ENCODE measurements at regions not wholly inside any gene's neighbourhood (a gene's known extent, or its start where the extent isn't known, plus 50 kb on each side); places are given as distances from the start of the nearest gene placed in this dataset.
A peak's percentile ranks its signal among the peaks of the same experiment; 100 is the strongest.

GRCh38 chr5:109529987-109530386, 120.2 kb upstream of the PJA2 start:
- no peak for DNase-seq

- no peak for DNase-seq
These were observed 119.7 kb upstream of the PJA2 start for GRCh38 chr5:109529520-109529919.

DNA sequence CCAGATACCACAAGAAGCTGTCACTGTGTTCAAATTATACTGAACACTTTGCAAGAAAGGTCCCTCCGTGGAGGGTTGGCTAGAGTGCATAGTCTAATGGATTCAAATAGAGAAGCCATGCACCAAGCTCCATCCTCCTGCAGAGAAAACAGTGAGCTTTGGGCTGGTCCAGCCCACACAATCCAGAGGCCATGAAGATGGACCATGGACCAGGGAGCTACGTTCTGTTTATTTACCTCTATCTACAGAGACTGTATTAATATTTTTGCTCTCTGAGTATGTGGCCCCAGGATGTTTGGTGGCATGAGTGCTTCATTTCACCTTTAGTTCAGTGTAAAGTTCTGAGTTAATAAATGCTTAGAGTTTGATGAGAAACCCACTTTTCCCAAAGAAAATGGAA, 114.8 kb upstream of the PJA2 start:
- DNase-seq: no peak

- no peak for DNase-seq
These were observed 114.3 kb upstream of the PJA2 start for GRCh38 chr5:109524026-109524425.

DNA sequence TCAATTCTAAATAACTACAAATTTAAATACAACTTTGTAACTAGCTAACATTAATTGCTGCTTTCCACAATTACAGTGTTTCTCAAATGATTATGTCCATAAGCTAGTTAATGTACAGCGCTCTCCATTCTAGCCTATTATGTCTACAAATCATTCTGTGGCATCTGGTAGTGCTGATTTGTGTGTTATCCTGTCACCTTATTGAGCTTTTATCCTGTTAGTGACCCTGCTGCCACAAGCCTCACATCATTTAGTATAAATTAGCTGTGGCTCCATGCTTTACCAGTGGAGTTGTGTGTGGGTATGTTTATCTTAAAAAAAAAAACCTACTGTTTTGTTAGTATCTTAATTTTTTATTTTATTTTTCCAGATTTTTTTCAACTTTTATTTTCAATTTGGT, 112.6 kb upstream of the PJA2 start:
- DNase-seq: no peak

DNA sequence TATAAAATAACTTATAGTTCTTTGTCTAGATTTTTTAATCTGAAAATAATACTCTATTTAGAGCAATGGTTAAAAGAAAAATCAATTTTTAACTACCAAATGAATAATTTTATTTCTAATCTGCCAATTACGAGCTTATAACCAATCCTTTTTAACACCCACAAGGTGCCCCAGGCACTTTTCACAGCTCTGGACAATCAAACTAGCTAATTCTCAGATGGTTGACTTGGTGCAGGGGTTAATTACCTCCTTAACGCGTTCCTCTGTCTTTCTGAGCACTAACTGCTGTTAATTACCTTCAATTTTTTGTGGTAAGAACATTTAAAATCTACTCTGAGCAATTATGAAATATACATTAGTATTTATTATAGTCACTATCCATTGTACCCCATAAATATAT, 109.6 kb upstream of the PJA2 start:
- DNase-seq: no peak

- no peak for DNase-seq
These were observed 106.6 kb upstream of the PJA2 start for GRCh38 chr5:109516390-109516789.

DNA sequence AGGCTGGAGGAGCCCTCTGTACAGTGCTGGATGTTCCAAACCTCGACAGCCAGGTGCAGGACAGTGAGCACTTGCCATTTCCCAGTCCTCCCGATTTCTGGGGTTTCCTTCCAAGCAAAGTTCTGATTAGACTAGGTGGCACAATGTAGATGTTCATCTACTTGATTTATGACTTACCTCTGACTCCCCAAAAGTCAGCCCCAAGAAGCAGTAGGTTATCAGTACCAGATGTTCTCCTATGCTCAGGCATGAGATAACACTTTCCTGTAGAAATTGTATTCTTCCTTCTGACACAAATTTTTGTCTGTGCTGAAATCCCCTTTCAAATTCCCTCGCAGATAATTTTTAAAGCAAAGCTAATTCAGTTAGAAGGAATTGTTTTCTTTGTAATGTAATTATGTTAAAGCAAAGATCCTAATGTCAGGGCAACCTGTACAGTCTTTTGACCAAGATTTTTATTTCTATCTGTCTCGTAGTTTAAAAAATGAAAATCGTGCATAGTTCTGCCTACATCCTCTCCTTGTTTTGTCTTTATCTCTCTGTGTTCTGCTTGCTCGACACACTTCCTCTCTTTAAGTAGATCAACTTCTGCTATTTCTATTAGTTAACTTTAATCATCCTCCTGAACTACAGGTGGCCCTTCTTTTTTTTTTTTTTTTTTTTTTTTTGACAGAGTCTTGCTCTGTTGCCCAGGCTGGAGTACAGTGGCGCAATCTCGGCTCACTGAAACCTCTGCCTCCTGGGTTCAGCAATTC, 102.4 kb upstream of the PJA2 start:
- DNase-seq: no peak

- DNase-seq: no peak
These were observed 96.8 kb upstream of the PJA2 start for GRCh38 chr5:109506556-109506955.

DNA sequence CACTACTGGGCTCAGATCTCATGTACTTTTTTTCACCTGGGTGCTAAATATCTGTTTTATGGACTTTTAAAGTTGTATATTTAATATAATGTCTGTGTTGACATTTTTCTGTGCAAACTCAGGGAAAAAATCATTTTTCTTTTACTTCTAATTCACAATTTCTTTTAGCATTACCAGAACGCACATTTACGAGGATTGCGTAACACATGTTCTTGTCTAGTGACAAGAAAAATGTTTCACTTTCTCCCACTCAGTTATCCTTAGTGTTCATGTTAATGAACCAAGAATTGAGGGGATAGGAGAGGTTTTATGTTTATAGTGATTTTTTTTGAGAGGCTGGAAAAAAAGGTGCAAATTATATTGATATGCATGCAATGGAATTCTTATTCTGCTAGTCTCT, 86.3 kb upstream of the PJA2 start:
- no peak for DNase-seq

GRCh38 chr5:109487753-109488420, 78.1 kb upstream of the PJA2 start:
- no peak for DNase-seq

GRCh38 chr5:109486200-109486804, 76.5 kb upstream of the PJA2 start:
- DNase-seq: no peak

DNA sequence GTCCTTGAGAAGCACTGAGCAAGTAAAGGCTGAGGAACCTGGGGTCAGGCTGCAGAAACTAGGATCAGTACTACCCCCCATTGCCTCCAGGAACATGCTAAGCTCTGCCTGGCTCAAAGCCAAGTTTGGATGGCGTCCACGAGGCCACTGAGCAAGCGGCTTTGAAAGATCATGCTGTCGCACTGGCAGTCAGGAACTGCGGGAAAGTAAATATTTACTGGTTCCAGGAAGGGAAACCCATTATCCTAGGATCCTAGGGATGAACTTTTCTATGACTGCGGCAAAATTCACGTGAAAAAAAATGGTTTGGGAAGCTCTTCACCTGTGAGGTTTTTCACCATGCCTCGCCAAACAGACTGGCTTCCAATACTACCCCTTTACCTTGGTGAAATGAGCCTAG, 75.3 kb upstream of the PJA2 start:
- DNase-seq: no peak

DNA sequence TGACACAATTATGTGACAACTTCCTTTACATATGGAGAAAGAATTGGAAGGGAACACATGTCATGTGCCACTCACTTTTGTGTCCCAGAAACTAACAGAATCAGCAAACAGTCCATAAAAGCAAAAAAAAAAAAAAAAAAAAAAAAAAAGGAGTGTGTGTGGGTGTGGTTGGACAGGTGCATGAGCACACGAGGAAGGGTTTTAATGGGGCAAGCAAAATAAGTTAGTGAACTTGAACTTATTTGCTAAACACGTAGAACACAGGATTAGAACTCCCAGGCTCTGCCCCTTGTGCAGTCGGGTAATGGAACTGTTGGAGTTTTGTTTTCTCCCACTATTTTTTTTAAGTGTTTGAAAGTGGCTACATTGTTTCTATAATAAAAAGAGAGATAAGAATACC, 74.8 kb upstream of the PJA2 start:
- no peak for DNase-seq

DNA sequence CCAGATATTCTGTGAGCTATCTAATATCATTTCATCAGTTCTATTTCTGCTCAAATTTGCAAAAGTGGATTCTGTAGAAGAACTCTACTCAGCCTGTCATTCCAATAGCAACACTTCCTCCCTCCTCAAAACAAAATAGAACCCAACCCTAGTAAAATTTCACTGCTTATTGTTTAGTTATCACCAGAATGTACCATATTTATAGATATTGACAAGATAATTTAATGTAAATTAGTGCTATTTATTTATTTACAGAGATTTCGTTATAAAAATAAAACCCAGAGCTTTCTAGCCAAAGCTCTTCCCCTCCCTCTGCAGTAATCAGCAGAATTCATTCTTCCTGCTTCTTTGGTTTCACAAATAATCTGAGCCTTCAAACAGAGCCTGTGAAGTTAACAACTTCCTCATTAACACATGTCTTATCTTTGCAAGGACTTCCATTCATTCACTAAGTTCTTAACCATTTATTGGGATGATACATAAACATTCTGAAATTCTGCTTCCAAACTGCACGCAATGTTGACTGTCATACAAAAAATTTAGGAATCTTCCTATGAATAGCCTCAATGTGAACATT, 73.7 kb upstream of the PJA2 start:
- DNase-seq: no peak

GRCh38 chr5:109482748-109483147, 73.0 kb upstream of the PJA2 start:
- DNase-seq: no peak

GRCh38 chr5:109479260-109479860, 69.6 kb upstream of the PJA2 start:
- no peak for DNase-seq

DNA sequence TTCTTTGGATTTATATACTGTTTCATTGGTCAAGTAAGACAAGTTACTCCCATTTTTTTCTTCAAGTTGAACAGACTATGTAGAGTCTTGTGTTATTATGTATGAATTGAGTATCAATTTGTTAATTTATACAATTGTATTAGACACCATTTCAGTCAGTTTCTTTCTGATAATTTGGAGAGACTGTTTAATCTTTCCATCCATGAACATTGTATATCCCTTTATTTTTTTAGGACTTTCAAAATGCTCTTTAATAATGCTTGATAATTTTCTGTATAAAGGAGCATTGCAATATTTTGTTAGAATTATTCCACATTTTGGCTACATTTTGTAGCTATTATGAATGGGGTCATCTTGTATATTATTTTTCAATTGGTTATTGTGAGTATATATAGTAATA, 69.1 kb upstream of the PJA2 start:
- no peak for DNase-seq

GRCh38 chr5:109476292-109476691, 66.5 kb upstream of the PJA2 start:
- DNase-seq: no peak

GRCh38 chr5:109469896-109470662, 60.3 kb upstream of the PJA2 start:
- no peak for DNase-seq

DNA sequence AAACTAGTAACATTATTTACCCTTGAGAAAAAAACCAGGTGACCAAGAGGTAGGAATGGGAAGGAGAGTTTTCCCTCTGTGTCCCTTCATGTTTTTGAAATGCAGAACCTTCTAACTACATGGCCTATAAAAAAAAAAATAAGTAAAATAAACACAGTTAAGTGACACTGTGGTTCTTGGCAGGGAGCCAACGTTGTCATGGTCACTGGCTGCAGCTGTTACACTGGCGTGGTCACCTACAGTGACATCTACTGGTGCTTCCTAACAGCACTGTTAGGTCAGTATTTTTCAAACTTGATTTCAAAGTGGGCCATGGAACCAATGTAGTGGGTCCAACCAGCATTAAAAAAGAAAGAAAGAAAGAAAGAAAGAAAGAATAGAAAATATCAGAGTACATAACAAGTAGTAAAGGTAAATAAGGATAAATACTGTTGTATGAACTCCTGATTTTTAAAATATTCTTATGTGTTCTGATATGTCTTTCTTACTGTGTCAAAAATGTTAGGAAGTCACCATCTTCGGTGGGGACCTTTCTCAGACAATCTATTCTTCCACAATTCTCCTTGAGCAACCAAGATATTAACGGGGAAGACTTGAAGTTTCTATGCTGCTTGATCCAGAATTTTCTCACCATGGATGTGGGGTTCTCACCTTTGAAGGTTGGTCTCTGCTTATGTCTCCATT, 59.1 kb upstream of the PJA2 start:
- peak; percentile 54 for DNase-seq

- DNase-seq: no peak
These were observed 58.5 kb upstream of the PJA2 start for GRCh38 chr5:109468288-109468676.

Measured in activated T-cell treated with anti-CD3 and anti-CD28 coated beads, Interleukin-2, amount 50 U/mL, for 1 hour (primary cell).